Hypothalamus (tissue), 51 donors: ENCODE measurements at regions not wholly inside any gene's neighbourhood (a gene's known extent, or its start where the extent isn't known, plus 50 kb on each side); places are given as distances from the start of the nearest gene placed in this dataset.
"Not testable (repeated sequence)": the region's sequence is repeated elsewhere in the genome, so short reads cannot be mapped to it uniquely, and the experiment has no call there.

Experiments
- DNase-seq, 51 donors: peaks; one replicate each; lab custom pipeline; 2025; lab: John Stamatoyannopoulos, UW

DNA sequence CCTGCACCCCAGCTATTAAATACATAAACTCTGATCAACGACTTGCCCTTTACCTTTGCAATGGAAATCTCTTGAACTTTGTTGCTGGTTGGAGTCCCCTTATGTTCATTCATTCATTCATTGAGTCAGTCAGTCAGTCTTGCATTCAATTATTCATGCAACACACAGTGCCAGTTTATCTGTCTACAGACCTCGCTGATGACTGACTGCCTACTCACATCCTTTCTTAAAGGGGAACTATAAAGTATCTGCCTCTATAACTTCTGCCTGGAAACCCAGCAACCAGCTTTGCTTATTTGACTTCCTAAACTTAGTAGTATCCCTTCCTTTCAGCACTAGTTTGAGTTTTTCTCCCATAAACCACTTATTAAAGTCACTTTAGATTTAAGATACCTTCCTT is 620.8 kb upstream of the ADGRL3 start:
- DNase-seq = no peak

DNA sequence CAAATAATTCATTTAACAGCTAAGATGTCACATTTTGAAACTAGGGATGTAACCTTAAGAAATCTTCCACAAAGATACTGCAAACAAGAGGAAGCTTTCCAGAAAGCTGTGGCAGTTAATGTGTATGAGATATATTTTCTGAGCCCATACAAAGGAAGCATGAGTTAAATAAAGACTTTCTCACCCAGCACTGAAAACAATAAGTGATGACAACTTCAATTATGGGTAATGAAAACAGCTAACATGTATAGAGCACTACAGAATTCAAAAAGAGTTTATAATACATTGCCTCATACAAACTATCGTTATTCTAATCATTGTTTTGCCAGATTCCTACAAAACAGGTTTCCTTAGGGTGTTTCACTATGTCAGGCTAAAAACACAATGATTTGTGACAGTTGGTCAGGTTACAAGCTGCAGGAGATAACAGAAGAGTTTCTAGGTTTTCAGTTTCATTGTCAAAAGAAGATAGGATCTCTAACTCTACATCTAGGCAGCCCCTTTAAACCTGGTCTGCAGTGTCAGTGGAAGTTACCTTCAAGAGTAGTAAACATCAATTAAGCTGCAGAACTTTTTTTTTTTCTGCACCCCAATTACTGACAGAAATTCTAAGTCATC is 618.1 kb upstream of the ADGRL3 start:
- DNase-seq = no peak

DNA sequence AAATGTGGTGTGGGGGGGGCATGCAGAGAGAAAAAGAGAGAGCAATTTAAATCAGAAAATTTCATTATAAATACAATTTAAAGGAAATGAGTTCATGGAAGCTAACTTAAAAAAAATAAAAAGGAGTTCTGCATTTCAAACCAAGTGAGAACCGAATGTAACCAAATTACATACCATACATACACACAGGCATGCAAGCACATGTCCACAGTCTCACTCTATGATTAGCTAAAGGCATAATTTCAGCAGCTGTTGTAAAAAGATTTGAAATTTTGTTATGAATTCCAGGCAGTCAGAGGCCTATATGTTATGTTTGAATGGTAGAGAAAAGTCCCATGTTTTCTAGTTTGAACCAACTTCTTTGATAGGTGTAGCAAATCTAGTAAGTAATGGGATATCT is 611.6 kb upstream of the ADGRL3 start:
- no peak for DNase-seq

DNA sequence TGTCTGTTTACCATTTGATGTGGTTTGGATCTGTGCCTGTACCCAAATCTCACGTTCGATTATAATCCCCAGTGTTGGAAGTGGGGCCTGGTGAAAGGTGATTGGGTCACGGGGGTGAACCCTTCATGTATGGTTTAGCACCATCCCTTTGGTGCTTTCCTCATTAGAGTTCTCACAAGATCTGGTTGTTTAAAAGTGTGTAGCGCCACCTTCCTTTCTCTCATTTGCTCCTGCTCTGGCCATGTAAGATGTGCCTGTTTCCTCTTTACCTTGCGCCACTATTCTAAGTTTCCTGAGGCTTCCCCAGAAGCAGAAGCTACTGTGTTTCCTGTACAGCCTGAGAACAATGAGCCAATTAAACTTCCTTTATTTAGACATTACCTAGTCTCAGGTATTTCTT is 610.7 kb upstream of the ADGRL3 start:
- DNase-seq = no peak

DNA sequence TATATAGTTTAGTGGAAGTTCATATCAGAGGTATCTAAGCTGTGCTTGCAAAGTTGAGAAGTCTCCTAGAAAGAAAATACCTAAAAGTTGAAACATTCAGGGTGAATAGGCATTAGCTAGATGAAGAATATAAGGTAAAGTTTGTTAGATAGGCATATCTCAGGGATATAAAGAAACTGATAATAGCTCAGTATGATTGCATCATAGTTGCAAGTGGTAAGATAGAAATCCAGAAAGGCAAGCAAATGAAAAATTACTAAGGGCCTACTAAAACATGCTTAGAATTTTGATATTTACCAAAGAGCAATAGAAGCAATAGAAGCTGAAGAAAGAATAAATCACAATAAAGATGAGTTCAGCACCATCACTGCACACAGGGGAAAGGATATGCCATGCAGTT is 610.0 kb upstream of the ADGRL3 start:
- DNase-seq = no peak

DNA sequence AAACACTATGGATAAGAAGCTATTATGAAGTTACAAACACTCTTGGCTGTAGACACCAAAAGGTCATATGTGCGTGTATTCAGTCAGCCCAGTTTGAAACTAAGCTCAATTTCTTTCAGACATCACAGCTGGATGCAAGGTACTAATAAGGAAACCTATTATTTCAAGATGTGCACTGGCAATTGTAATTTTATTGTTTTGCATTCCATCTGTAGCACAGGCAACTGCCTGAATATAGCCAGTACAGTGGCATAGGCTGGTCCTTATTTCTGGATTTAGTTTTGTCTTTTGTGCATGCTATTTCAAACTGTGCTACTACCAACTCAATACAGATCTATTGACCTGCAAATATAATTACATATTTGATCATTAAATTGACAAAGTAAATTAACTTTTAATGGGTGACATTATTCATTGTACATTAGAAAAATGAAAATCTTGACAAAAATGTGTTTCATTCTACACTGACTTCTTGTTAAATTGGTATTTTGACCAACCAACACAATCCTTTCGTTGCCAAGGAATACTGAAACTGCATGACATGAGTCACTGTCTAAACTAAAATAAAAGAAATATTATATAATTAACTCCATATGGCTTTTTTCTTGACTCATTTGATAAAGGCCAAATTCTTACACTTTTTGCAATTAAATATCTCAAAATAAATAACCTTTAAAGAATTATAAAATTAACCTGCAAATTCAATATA is 594.3 kb upstream of the ADGRL3 start:
- no peak for DNase-seq

DNA sequence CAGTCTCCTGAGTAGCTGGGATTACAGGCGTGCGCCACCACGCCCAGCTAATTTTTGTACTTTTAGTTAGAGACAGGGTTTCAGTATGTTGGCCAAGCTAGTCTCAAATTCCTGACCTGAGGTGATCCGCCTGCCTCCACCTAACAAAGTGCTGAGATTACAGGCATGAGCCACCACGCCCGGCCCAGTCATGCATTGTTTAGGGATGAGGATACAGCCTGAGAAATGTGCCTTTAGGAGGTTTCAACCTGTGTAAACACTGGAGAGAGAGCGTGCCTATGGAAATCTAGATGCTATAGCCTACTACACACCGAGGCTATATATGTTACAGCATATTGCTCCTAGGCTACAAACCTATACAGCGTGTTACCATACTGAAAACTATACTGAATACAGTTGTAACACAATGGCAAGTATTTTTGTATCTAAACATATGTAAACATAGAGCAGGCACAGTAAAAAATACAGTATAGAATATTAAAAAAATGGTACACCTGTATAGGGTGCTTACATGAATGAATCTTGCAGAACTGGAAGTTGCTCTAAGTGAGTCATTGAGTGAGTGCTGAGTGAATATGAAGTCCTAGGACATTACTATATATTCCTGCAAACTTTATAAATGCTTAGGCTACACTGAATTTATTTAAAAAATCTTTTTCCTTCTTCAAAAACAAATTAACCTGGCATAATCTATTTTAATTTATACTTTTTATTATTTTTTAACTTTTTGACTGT is 588.2 kb upstream of the ADGRL3 start:
- no peak for DNase-seq

DNA sequence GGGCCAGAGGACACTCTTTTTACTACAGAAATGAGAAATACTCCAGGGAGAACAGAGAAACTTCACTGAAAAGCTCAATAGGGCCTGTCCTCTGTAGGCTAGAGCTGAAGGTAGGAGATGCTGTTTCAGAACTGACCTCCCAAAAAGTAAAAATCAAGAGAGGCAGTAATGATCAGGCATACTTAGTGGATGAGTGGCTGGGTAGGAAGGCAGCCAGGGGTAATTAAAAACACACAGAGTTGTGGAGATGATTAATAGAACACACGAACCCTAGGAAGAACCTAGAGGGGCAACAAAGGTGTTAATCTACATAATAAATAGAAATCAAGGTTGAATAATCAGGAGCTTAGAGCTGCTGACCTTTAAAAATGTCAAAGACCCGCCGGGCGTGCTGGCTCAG is 582.4 kb upstream of the ADGRL3 start:
- DNase-seq = no peak

DNA sequence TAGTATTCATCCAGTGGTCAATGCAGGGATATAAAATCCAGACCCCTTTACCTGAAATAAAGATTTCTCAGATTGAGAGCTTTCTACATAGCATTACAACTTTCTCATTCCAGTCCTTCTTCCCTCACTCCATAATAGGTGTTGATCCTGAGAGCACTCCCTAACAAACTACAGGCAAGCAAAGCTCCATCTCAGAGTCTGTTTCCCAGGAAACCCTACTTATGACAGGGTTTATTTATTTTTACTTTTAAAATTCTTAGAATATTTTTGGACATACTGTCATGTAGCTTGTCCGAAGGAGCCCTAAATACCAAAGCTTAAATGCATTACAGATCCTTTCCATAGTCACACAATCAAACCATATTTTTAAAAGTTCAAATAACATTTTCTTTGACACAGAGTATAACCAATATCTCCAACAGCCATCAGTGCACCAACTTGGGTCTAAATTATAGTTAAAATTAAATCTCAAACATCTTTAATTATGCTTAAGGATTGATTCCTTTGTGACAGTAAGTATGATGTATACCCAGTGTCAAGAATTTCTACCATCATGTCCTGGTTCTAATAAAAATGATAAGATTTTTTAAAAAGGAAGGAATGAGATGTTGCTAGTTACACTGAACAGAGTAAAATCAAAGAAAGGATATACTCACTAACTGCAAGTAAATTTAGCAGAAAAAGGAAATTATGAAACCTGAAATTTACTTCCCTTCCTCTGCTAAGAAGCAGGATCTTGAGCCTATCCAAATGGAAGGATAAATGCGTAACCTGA is 580.4 kb upstream of the ADGRL3 start:
- DNase-seq = no peak

DNA sequence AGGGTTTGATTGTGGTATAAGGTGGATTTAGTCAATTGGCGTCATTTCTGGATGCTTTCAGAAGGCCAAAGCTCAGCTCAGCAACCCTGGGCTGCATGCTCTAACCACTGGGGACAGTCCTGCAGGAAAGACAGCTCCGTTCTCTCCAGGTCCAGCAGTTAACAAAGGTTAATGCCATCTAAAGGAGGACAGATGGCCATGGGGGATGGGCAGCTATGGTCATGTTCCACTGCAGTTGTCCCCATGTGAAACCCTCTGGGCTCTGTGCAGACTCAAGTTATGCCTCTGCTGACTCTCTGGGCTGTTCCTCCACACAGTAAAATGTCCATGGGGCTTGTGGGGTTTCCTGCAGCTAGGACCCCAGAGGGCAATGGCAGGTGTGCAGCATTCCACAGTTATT is 562.1 kb upstream of the ADGRL3 start:
- no peak for DNase-seq

DNA sequence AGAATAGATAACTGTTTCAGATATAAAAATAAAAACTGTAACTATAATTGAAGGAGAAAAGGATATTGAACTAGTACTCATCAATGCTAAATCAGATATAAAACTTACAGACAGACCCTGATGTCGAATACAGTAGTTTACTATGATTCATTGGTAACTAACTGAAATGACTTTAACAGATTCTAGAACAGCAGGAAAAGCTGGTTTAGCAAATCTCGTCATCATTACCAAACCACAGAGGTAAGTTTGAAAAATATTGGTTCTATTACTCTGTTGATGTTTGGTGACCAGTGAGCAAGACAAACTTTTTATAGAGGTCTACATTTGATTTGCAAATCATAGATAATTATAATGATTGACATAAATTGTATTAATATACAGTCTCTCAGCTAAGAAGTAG is 551.4 kb upstream of the ADGRL3 start:
- no peak for DNase-seq

DNA sequence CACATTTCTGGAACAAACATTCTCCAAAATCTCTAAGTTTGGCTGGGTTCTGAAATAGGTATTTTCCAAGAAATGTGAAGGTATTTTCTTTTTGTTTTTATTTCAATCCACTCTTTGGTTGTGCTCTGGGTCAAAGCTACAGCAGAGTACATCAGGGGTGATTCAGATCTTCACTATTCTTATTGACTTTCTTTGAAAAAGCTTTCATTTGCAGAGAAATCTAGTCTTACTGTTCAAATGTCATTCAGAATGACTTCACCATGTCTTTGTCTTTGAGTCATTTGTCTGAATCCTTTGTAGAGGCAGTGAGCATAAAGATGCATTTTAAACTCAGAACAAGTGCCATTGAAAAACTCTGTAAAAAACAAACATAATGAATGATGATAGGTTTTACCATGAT is 547.2 kb upstream of the ADGRL3 start:
- no peak for DNase-seq

DNA sequence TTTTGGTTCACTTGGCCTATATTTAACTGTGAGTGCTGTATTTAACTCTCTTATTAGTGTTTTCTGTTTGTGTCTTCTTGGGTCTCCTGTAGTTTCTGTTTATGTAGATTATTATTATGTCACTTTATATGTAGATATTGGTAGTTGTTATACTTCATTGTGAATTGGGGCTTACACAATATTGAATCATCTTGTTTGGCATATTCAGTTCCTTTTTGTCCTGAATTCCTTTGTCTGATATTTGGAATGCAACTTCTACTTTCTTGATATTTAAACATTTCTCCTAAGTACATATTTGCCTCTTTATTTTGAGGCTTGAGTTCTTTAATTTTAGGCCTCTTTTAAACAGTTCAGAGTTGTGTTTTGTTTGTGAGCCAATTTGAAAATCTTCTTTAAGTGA is 544.8 kb upstream of the ADGRL3 start:
- no peak for DNase-seq

DNA sequence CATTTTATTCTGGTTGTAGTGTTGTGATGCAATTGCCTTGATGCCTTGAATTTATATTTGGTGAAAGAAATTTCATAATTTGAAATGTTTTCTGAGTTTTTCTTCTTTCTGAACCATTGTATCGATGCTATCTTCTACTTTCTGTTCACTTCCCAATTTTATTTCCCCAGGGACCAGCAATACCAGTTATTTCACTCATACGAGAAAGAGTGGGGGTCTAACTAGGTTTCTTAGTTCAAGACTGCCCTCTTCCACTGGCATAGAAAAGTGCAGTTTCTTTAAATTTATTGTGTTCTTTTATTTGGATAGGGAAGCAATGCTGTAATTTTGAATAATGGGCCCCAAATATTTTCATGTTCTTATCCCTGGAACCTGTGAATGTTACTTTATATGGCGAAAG is 544.0 kb upstream of the ADGRL3 start:
- DNase-seq = no peak

DNA sequence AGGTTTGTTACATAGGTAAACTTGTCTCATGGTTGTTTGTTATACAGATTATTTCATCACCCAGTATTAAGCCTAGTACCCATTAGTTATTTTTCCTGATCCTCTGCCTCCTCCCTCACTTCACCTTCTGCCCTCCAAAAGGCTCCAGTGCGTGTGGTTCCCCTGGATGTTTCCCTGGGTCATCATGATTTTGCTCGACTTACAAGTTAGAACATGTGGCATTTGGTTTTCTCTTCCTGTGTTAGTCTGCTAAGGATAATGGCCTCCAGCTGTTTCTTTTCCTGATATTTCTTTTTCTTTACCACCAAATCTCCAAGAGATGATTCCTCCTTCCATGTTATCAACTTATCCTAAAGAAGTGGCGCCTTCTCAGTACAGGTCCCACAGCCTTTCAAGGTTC is 543.1 kb upstream of the ADGRL3 start:
- no peak for DNase-seq

DNA sequence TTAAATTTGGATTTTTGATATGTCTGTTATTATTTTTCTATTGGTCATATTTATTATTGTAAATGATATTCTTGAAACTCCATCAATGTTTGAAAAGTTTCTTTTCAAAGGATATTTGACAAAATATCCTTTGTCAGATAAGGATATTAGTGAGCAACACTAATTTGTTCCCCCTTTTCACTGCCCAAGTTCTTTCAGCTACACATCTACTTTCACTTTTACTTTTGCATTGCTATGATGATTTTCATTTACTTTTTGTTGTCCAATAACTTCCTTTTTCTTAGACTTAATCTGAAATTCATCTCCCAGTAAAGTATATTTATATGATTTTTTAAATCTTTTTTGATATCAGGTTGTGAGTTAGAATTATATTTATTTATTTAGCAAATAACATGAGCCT is 542.3 kb upstream of the ADGRL3 start:
- no peak for DNase-seq

DNA sequence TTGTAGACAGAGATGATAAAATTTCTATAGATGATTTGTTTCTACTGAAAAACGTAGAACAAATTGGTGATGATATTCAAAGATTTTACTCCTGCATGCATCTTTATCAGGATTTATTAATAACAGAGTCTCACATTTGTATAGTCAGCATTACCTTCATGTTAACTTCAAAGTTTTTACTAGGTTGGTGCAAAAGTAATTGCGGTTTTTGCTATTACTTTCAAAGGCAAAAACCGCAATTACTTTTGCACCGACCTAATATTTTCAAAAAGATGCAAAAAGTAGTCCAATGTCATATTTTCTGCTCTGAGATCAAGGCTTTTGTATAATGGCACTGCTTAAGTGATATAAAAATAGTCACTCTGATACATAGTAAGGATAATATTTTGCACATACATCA is 536.4 kb upstream of the ADGRL3 start:
- no peak for DNase-seq

DNA sequence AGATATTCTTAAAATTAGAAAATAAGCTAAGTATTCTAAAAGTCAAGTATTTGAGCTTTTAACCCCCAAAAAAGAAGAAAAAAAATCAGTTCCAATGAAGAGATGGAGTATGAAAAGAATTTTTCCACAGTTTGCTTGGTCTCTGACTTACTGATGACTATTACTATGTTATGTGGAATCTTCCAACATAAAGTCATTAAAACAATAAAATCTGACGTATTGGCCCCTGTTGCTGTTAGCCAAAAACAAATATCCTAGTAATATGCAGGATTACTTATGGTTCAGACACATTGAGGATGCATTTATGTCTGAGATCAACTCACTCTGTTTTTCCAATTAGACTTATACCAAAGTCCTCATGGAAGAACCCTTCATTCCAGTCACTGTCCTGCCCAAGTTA is 517.2 kb upstream of the ADGRL3 start:
- no peak for DNase-seq

DNA sequence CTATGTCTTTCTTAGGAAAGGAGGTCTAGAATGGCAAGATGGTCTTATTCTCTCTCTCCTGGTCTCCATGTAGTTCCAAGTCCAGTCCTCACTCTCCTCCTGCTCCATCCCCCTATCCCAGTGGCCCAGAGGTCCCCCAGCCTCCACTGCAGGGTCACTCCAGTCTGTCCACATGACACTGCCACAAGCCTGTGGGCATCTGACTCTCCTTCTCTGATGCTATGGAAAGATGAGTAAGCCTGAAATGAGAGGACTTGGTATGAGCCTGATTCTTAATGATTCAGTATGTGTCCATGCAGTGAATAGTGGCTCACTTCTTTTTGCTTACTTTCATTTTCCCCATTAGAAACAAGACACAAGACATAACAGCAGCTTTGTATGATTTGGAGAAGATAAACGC is 516.8 kb upstream of the ADGRL3 start:
- no peak for DNase-seq

DNA sequence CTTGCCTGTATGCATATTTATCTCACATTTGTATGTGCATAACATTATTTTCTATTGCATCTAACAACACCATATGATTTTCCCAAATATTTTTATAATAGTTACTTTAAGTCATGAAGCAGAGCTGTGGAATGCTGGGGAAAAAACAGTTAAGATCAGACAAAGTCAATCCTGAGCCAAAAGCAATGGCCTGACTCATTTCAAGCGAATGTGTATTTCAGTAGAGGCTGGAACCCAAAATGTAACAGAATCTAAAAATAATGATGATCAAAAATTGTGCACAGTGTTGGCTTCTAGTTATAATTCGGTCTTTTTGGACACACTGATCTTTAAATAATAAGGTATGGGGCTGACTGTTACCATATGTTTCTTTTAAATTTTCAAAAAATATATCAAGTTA is 516.2 kb upstream of the ADGRL3 start:
- no peak for DNase-seq

DNA sequence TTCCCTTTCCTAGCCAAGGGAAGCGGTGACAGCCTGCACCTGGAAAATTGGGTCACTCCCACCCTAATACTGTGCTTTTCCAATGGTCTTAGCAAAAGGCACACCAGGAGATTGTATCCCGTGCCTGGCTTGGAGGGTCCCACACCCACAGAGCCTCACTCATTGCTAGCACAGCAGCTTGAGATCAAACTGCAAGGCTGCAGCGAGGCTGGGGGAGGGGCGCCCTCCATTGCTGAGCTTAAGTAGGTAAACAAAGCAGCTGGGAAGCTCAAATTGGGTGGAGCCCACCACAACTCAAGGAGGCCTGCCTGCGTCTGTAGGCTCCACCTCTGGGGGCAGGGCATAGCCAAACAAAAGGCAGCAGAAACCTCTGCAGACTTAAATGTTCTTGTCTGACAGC is 504.1 kb upstream of the ADGRL3 start:
- DNase-seq = not testable (repeated sequence)
